ENCODE measurements at regions not wholly inside any gene's neighbourhood (a gene's known extent, or its start where the extent isn't known, plus 50 kb on each side); places are given as distances from the start of the nearest gene placed in this dataset.

- TF ChIP-seq CTCF (IDR thresholded peaks at IDR 0.05) (no peak), POLR2A (IDR thresholded peaks at IDR 0.05) (no peak)
Observed at GRCh38 chr14:86782092-86782580, 1210.8 kb downstream of the GALC start.

Data from right lobe of liver (tissue), 4 donors.